Mucosa of stomach (tissue), 1 donor: ENCODE measurements at regions not wholly inside any gene's neighbourhood (a gene's known extent, or its start where the extent isn't known, plus 50 kb on each side); places are given as distances from the start of the nearest gene placed in this dataset.

ENCODE experiments used
- H3K27me3 ChIP-seq: one replicate; pipeline ENCODE4 v1.7.0; 2013; ENCODE audit warnings: mild to moderate bottlenecking, low read length; ENCODE audit not compliant: control insufficient read depth, insufficient read depth
- H3K36me3 ChIP-seq: one replicate; pipeline ENCODE4 v1.7.0; 2013; ENCODE audit warnings: low read length; ENCODE audit not compliant: control insufficient read depth, insufficient read depth
- H3K4me1 ChIP-seq: one replicate; pipeline ENCODE4 v1.7.0; 2013; ENCODE audit warnings: mild to moderate bottlenecking, low read length; ENCODE audit not compliant: control insufficient read depth, insufficient read depth
- H3K4me3 ChIP-seq: one replicate; pipeline ENCODE4 v1.7.0; 2013; ENCODE audit warnings: low read length
- H3K9ac ChIP-seq: one replicate; pipeline ENCODE4 v1.7.0; 2013; ENCODE audit warnings: mild to moderate bottlenecking, low read length, moderate library complexity
- H3K9me3 ChIP-seq: one replicate; pipeline ENCODE4 v1.7.0; 2013; ENCODE audit warnings: mild to moderate bottlenecking, low read length, moderate library complexity; ENCODE audit not compliant: control insufficient read depth
- donor health status: Pancreatic carcinoma.

- H3K9me3 ChIP-seq = no peaks in the 10 kb centered on the region
- H3K4me1 ChIP-seq = peaks cover 33% of the 10 kb centered on the region
- H3K27me3 ChIP-seq = no peaks in the 10 kb centered on the region
- H3K4me3 ChIP-seq = no peak overlapping the region
- H3K36me3 ChIP-seq = no peaks in the 10 kb centered on the region
- H3K9ac ChIP-seq = no peak overlapping the region
Measured at GRCh38 chr6:40903456-40903855, 135.6 kb downstream of the UNC5CL start.

DNA sequence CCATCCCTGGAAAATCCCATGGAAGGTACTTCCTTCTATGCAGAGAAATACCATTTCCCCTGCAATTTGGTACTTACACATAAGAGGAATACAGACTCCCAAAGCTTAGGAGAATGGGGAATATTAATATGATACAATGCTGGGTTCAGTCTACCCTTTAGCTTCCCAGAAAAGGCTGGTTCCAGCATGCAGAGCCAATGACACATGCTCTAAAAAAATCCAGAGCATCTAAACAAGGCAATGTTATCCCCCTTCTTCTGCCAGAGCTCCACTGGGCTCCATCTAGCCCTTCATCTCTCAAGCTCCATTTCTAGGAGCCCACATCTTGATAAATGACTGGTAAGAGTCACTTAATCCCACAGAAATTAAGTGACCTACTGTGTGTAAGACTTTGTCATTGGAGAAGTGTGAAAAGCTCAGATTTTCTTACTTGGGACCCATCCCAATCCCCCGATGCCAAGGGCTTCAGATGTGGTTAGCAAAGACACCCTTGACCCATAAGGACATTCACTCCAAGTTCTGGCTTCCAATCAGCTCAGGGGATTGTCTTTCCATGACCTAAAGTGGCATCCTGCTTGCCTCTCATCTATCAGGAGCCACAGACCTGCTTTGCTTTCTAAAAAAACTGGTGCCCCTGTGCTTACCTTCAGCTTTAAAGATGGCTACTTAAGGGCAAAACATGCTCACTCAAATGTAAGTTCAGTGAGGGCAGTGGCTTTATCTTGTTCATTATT, 137.5 kb downstream of the UNC5CL start:
- H3K4me3 ChIP-seq = no peak overlapping the region

GRCh38 chr6:40900791-40901190, 138.2 kb downstream of the UNC5CL start:
- H3K27me3 ChIP-seq = no peaks in the 10 kb centered on the region
- no peaks in the 10 kb centered on the region for H3K36me3 ChIP-seq
- no peaks in the 10 kb centered on the region for H3K9me3 ChIP-seq
- no peak overlapping the region for H3K4me3 ChIP-seq
- peaks cover 17% of the 10 kb centered on the region for H3K4me1 ChIP-seq
- no peak overlapping the region for H3K9ac ChIP-seq

More for the DNA sequence above, 137.5 kb downstream of the UNC5CL start:
- Histone ChIP-seq H3K4me1 (peaks cover 17% of the 10 kb centered on the region), H3K9ac (no peak overlapping the region), H3K36me3 (no peaks in the 10 kb centered on the region), H3K27me3 (no peaks in the 10 kb centered on the region), H3K9me3 (no peaks in the 10 kb centered on the region)

GRCh38 chr6:40899684-40900155, 139.3 kb downstream of the UNC5CL start:
- Histone ChIP-seq H3K4me3 (no peak overlapping the region), H3K27me3 (no peaks in the 10 kb centered on the region), H3K9me3 (no peaks in the 10 kb centered on the region), H3K9ac (no peak overlapping the region), H3K36me3 (no peaks in the 10 kb centered on the region), H3K4me1 (peaks cover 22% of the 10 kb centered on the region)

GRCh38 chr6:40898073-40898472, 140.9 kb downstream of the UNC5CL start:
- Histone ChIP-seq H3K9me3 (no peaks in the 10 kb centered on the region), H3K27me3 (no peaks in the 10 kb centered on the region), H3K4me3 (no peak overlapping the region), H3K4me1 (peaks cover 24% of the 10 kb centered on the region), H3K36me3 (no peaks in the 10 kb centered on the region), H3K9ac (no peak overlapping the region)

DNA sequence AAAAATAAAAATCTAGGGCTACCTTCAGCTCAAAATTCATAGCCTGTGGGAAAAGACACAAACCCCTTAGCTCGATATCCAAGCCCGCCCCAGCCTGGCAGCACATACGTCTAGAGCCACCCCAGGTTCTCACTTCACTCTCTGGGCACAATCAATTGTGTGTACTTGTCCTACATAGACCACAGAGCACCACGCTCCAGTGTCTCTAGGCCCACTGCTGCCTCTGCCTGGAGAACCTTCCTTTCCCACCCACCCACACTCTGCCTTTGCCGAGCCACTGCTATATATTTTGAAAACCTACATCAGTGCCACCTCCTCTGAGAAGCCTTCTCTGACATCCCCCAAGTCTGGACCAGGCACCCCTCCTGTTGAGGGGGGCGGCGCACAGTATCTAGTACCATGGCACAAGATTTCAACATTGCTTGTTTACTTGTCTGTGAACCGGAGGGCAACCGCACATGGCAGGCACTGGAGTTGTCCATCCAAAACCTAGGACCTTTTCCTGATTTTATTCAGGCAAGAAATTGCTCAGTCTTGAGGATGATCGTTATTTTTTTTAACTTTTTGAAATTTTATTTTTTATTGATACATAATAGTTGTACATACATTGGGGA, 141.5 kb downstream of the UNC5CL start:
- H3K9ac ChIP-seq = no peak overlapping the region
- H3K9me3 ChIP-seq = no peaks in the 10 kb centered on the region
- no peaks in the 10 kb centered on the region for H3K36me3 ChIP-seq
- peaks cover 24% of the 10 kb centered on the region for H3K4me1 ChIP-seq
- no peak overlapping the region for H3K4me3 ChIP-seq
- H3K27me3 ChIP-seq = no peaks in the 10 kb centered on the region

DNA sequence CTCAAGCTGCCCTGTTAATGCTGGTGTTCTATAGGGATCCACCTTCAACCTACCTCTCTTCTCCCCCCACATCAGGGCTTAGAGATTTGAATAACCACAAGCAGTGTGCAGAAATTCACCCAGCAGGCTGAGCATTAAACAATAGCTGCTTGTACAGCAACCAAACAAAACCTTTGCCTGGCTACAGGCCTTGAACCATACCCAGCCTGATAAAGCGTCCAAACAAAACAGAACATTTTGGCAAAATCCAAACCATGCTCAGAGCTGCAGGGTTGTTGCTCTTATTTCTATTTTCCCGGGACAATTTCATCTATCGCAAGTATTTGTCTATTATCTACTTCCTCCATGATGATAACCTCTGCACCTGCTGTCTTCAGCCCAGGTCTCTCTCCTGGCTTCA, 142.3 kb downstream of the UNC5CL start:
- Histone ChIP-seq H3K9me3 (no peaks in the 10 kb centered on the region), H3K4me3 (no peak overlapping the region), H3K36me3 (no peaks in the 10 kb centered on the region), H3K9ac (no peak overlapping the region), H3K27me3 (no peaks in the 10 kb centered on the region), H3K4me1 (peaks cover 24% of the 10 kb centered on the region)

DNA sequence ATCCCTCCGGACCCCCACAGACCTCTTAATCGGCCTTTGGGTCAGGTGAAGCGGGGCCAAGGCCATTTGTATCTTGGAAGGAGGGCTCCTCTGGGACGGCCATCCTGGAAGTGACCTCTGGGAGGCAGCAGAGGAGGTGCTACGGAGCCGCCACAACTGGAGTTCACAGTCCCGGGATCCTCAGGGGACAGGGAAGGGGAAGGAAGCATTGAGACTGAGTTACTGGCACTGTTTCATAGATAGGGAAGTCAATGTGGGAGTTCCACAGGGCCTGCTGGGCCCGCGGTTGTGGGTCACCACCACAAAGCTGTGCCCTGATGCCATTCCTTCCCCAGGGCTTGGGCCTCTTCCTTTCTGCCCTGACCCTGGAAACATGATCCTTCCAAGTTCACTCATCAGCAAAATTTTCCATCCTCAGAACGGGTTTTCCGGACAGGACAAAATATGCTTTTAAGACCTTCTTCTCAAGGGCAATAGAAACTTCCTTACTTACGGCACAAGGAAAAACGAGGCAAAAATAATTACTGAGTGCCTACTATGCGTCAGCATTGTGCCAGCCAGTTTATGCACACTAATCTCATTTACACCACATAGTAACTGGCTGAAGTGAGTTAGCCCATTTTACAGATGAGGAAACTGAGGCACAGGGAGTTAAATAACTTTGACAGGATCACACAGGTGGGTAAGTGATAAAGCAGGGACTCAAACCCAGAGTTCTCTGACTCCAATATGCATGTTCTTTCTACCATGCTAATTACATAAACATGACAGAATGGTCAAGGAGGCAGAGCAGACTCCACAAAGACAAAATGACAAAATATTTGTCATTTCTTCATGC, 143.8 kb downstream of the UNC5CL start:
- no peaks in the 10 kb centered on the region for H3K9me3 ChIP-seq

DNA sequence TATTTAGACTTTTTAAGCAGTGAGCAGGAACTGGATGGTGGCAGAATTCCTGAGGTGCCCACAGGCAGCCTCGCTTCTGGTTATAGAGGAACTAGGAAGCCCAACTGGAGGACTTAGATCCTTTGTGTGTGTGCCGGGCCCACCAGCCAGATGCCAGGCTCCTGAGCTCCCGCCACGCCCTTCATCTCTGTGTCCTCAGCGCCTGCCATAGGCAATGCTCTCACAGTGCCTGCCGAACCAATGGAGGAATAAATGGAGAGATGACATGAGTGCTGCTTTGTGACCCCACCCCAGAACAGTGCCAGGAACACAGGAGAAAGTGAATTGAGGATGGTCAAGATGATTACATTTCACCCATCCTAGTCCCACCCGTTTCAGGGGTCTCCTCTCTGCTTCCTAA, 146.0 kb downstream of the UNC5CL start:
- H3K9ac ChIP-seq = no peak overlapping the region
- no peaks in the 10 kb centered on the region for H3K9me3 ChIP-seq
- H3K36me3 ChIP-seq = no peaks in the 10 kb centered on the region
- peaks cover 7% of the 10 kb centered on the region for H3K4me1 ChIP-seq
- H3K4me3 ChIP-seq = no peak overlapping the region
- H3K27me3 ChIP-seq = no peaks in the 10 kb centered on the region

More for the DNA sequence above, 143.8 kb downstream of the UNC5CL start:
- no peaks in the 10 kb centered on the region for H3K36me3 ChIP-seq
- H3K27me3 ChIP-seq = no peaks in the 10 kb centered on the region
- no peak overlapping the region for H3K9ac ChIP-seq
- peaks cover 17% of the 10 kb centered on the region for H3K4me1 ChIP-seq
- H3K4me3 ChIP-seq = no peak overlapping the region

DNA sequence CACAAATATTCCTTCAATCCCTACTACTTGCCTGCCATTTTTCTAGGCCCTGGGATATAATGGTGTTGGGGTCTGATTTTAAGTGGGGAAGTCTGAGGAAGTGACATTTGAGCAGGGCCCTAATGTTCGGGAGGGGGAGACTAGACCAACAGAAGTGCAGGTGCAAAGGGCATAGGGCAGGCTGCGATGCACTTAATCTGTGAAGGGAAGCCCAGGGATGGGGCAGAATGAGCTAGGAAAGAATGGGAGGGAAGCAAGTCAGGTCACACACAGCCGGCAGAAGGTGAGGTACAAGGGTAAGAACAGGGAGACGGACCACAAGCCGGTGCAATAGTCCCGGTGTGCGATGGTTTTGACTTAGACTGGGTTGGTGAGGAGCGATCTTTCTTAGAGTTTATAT, 146.8 kb downstream of the UNC5CL start:
- Histone ChIP-seq H3K27me3 (no peaks in the 10 kb centered on the region), H3K4me1 (peaks cover 7% of the 10 kb centered on the region), H3K36me3 (no peaks in the 10 kb centered on the region), H3K9ac (no peak overlapping the region), H3K4me3 (no peak overlapping the region), H3K9me3 (no peaks in the 10 kb centered on the region)

DNA sequence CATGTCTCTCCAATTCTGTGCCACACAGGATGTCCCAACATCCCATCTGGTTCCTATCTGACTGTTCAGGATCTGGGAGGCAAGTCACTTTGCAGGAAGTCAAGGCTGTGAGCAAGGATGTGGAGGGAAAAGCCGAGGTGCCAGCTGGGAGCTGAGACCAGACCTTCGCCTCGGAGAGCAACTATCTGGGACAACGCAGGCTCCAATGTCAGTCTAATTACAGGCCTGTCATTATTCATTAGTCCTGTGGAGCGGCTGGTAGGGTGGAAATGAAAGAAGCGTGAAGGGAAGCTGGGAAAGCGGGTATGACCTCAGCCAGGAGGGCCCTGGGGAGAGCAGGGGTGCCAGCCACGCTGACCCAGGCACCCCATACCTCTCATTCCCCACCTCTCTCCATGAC, 147.3 kb downstream of the UNC5CL start:
- Histone ChIP-seq H3K9ac (no peak overlapping the region), H3K4me3 (no peak overlapping the region), H3K27me3 (no peaks in the 10 kb centered on the region)

GRCh38 chr6:40891131-40891530, 147.9 kb downstream of the UNC5CL start:
- no peak overlapping the region for H3K4me3 ChIP-seq
- H3K9me3 ChIP-seq = no peaks in the 10 kb centered on the region
- no peaks in the 10 kb centered on the region for H3K27me3 ChIP-seq
- peaks cover 7% of the 10 kb centered on the region for H3K4me1 ChIP-seq
- H3K36me3 ChIP-seq = no peaks in the 10 kb centered on the region
- H3K9ac ChIP-seq = no peak overlapping the region

More for the DNA sequence above, 147.3 kb downstream of the UNC5CL start:
- H3K4me1 ChIP-seq = peaks cover 7% of the 10 kb centered on the region
- H3K9me3 ChIP-seq = no peaks in the 10 kb centered on the region
- no peaks in the 10 kb centered on the region for H3K36me3 ChIP-seq
